ENCODE measurements at regions not wholly inside any gene's neighbourhood (a gene's known extent, or its start where the extent isn't known, plus 50 kb on each side); places are given as distances from the start of the nearest gene placed in this dataset.

- Histone ChIP-seq H3K9me3 (no peaks in the 10 kb centered on the region), H3K27me3 (no peaks in the 10 kb centered on the region), H3K27ac (replicated peaks in 1 of 4) (no peak overlapping the region), H3K4me3 (no peak overlapping the region), H3K36me3 (no peaks in the 10 kb centered on the region), H3K4me1 (peaks cover 0 to 5% (median 4%) of the 10 kb centered on the region in 4 donors)
- TF ChIP-seq POLR2A (IDR thresholded peaks at IDR 0.05; ENCODE audit: low read depth), result no peak
- TF ChIP-seq, protein P1, sequence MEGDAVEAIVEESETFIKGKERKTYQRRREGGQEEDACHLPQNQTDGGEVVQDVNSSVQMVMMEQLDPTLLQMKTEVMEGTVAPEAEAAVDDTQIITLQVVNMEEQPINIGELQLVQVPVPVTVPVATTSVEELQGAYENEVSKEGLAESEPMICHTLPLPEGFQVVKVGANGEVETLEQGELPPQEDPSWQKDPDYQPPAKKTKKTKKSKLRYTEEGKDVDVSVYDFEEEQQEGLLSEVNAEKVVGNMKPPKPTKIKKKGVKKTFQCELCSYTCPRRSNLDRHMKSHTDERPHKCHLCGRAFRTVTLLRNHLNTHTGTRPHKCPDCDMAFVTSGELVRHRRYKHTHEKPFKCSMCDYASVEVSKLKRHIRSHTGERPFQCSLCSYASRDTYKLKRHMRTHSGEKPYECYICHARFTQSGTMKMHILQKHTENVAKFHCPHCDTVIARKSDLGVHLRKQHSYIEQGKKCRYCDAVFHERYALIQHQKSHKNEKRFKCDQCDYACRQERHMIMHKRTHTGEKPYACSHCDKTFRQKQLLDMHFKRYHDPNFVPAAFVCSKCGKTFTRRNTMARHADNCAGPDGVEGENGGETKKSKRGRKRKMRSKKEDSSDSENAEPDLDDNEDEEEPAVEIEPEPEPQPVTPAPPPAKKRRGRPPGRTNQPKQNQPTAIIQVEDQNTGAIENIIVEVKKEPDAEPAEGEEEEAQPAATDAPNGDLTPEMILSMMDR (IDR thresholded peaks at IDR 0.05), result no peak
- TF ChIP-seq EP300 (IDR thresholded peaks at IDR 0.05), result no peak
- TF ChIP-seq POLR2AphosphoS5 (IDR thresholded peaks at IDR 0.05), result no peak
- 73% methylated on average over 15 of the region's 15 CpGs for WGBS
- intact Hi-C loops (cut with DNase I), result no loop called here
- DNase-seq (ENCODE audit: extremely low spot score), result peak; percentile 79
These were observed 104.6 kb upstream of the GDF10 start for GRCh38 chr10:47195274-47195885.

- no peaks in the 10 kb centered on the region for H3K9me3 ChIP-seq
- no peak for TF ChIP-seq POLR2AphosphoS5 (IDR thresholded peaks at IDR 0.05)
- TF ChIP-seq POLR2A (IDR thresholded peaks at IDR 0.05; ENCODE audit: low read depth), result no peak
- no peak for TF ChIP-seq EP300 (IDR thresholded peaks at IDR 0.05)
- TF ChIP-seq, protein P1 (IDR thresholded peaks at IDR 0.05), result no peak
- intact Hi-C loops (cut with DNase I), result no loop called here
These were observed 103.3 kb upstream of the GDF10 start for GRCh38 chr10:47196691-47197090.

GRCh38 chr10:47198221-47198620 lies 101.8 kb upstream of the GDF10 start:
- H3K27me3 ChIP-seq, result no peaks in the 10 kb centered on the region
- 85% methylated on average over 2 of the region's 4 CpGs for WGBS
- intact Hi-C loops (cut with DNase I), result no loop called here
- H3K4me1 ChIP-seq, result peaks cover 0 to 5% (median 4%) of the 10 kb centered on the region in 4 donors
- no peaks in the 10 kb centered on the region for H3K9me3 ChIP-seq
- no peak for DNase-seq (ENCODE audit: extremely low spot score)
- no peaks in the 10 kb centered on the region for H3K36me3 ChIP-seq
- H3K27ac ChIP-seq (replicated peaks in 1 of 4), result no peak overlapping the region
- TF ChIP-seq EP300 (IDR thresholded peaks at IDR 0.05) (no peak), POLR2A (IDR thresholded peaks at IDR 0.05; ENCODE audit: low read depth) (no peak), POLR2AphosphoS5 (IDR thresholded peaks at IDR 0.05) (no peak)
- TF ChIP-seq, protein P1 (IDR thresholded peaks at IDR 0.05), result no peak
- no peak overlapping the region for H3K4me3 ChIP-seq

More at GRCh38 chr10:47196691-47197090, 103.3 kb upstream of the GDF10 start:
- Histone ChIP-seq H3K36me3 (no peaks in the 10 kb centered on the region), H3K27ac (replicated peaks in 1 of 4) (no peak overlapping the region), H3K4me3 (no peak overlapping the region), H3K4me1 (peaks cover 0 to 5% (median 4%) of the 10 kb centered on the region in 4 donors), H3K27me3 (no peaks in the 10 kb centered on the region)
- DNase-seq (ENCODE audit: extremely low spot score), result peak; percentile 77
- WGBS, result 98% methylated on average over 4 of the region's 8 CpGs

DNA sequence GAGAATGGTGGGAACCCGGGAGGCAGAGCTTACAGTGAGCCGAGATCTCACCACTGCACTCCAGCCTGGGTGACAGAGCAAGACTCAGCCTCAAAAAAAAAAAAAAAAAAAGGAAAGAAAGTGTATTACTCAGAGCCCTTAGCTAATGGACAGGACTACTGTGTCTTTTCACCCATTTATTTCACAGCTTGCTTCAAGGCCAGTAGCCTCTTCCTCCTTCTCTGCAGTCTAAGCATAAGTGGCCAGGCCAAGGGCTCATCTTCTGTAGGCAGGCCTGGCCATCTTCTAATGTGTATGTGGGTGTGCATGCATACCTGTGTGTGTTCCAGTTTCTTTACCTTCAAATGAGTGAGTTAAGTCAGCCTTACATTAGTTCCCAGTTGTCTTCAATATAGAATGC lies 94.8 kb upstream of the GDF10 start:
- no peaks in the 10 kb centered on the region for H3K9me3 ChIP-seq
- H3K4me3 ChIP-seq, result no peak overlapping the region
- H3K27me3 ChIP-seq, result no peaks in the 10 kb centered on the region
- H3K27ac ChIP-seq (replicated peaks in 1 of 4), result no peak overlapping the region
- intact Hi-C loops (cut with DNase I), result no loop called here
- no peak for DNase-seq (ENCODE audit: extremely low spot score)
- H3K36me3 ChIP-seq, result no peaks in the 10 kb centered on the region
- 93% methylated on average over 2 of the region's 2 CpGs for WGBS
- no peak for TF ChIP-seq EP300 (IDR thresholded peaks at IDR 0.05)
- no peaks in the 10 kb centered on the region for H3K4me1 ChIP-seq

DNA sequence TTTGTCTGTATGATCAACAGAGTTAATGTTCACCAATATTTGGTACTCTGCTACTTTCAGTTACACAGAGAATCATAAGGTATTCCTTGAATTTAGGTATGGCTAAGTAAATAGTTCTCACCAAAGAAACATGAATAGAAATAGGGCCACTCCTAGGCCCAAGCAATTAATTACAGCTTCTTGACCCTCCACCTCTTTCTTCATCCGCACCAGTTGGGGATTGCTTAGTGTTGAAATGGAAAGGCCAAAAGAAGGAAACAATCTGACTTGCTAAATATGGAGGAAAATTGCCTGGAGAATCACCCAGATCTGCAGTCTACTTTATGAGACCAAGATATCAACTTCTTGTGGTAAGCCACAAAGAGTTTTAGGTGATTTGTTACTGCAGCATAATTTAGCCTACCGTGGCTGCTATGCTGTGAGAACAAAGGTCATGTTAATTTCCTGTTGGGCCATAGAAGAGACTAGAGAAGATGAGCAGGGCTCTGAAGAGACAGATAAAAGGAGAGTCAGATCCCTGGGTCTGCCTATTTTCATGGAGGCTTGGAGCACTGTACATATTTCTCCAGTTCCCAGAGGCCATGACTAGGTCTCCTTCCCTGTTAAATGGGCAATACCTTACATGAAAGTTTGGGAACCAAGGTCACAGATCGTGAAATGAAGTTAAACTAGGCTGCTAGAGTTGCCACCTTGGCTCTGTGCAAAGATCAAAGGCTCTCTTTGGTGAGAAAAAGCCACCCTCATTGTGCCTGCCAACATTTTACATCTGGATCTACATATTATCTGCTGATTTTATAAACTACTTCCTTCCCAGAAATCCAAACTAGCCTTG lies 93.3 kb upstream of the GDF10 start:
- H3K4me1 ChIP-seq, result no peaks in the 10 kb centered on the region
- no peak overlapping the region for H3K27ac ChIP-seq (replicated peaks in 1 of 4)
- DNase-seq (ENCODE audit: extremely low spot score), result no peak
- WGBS, result 85% methylated on average over 3 of the region's 3 CpGs
- no peaks in the 10 kb centered on the region for H3K9me3 ChIP-seq
- H3K27me3 ChIP-seq, result no peaks in the 10 kb centered on the region
- TF ChIP-seq POLR2AphosphoS5 (IDR thresholded peaks at IDR 0.05) (no peak), POLR2A (IDR thresholded peaks at IDR 0.05; ENCODE audit: low read depth) (no peak), EP300 (IDR thresholded peaks at IDR 0.05) (no peak)
- TF ChIP-seq, protein P1 (IDR thresholded peaks at IDR 0.05), result no peak
- H3K36me3 ChIP-seq, result no peaks in the 10 kb centered on the region
- intact Hi-C loops (cut with DNase I), result no loop called here
- H3K4me3 ChIP-seq, result no peak overlapping the region

Data from esophagus muscularis mucosa (tissue), 4 donors.